ENCODE measurements at regions not wholly inside any gene's neighbourhood (a gene's known extent, or its start where the extent isn't known, plus 50 kb on each side); places are given as distances from the start of the nearest gene placed in this dataset.
"Not testable (repeated sequence)": the region's sequence is repeated elsewhere in the genome, so short reads cannot be mapped to it uniquely, and the experiment has no call there.

DNA sequence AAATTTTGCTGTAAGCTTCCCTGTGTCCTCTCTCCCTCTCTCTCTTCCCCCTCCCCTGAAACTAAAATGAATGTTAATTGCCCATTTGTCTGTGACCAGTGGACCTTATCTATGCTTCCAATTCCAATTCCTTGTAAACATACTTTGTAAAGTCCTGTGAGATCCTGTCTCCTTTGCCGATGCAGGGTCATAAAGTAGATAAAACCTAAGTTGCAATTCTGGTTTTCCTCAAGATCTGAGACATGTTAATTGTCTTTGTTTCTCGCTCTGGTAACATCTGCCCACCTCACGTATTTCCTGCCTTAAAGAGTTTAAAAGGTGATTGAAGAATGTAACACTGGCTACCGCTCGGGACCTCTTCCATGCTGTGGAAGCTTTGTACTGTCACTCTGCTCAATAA is 2503.4 kb downstream of the ARAP2 start:
- TF ChIP-seq, protein P1, sequence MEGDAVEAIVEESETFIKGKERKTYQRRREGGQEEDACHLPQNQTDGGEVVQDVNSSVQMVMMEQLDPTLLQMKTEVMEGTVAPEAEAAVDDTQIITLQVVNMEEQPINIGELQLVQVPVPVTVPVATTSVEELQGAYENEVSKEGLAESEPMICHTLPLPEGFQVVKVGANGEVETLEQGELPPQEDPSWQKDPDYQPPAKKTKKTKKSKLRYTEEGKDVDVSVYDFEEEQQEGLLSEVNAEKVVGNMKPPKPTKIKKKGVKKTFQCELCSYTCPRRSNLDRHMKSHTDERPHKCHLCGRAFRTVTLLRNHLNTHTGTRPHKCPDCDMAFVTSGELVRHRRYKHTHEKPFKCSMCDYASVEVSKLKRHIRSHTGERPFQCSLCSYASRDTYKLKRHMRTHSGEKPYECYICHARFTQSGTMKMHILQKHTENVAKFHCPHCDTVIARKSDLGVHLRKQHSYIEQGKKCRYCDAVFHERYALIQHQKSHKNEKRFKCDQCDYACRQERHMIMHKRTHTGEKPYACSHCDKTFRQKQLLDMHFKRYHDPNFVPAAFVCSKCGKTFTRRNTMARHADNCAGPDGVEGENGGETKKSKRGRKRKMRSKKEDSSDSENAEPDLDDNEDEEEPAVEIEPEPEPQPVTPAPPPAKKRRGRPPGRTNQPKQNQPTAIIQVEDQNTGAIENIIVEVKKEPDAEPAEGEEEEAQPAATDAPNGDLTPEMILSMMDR (conservative IDR thresholded peaks at IDR 0.05; ENCODE audit: low read length), result not testable (repeated sequence)
- TF ChIP-seq EZH2phosphoT487 (IDR thresholded peaks at IDR 0.05; ENCODE audit: borderline replicate concordance, low read depth, low read length), result not testable (repeated sequence)
